NCI-H345 (cell line): ENCODE measurements at regions not wholly inside any gene's neighbourhood (a gene's known extent, or its start where the extent isn't known, plus 50 kb on each side); places are given as distances from the start of the nearest gene placed in this dataset.

ENCODE experiments used
- DNase-seq: peaks from one replicate; lab custom pipeline; 2025; lab: John Stamatoyannopoulos, UW

DNA sequence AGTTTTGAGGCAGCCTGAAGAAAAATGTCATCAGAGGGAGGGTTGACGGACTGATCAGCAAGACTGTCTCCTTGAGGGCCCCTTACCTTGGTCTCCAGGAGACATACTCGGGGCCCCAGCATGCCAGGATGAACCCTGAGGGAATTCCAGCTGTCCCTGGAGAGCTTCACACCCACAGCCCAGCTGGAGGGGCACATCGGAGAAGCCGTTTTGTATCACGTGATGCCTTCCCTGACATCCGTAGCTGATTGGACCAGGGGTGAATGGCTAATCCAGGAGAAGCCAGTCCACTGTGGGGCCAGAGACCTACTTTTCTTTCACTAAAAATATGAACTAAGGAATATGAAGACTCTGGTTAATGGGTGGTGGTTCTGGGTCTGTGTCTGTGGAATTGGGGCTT lies 86.0 kb upstream of the TP53I11 start:
- no peak for DNase-seq

DNA sequence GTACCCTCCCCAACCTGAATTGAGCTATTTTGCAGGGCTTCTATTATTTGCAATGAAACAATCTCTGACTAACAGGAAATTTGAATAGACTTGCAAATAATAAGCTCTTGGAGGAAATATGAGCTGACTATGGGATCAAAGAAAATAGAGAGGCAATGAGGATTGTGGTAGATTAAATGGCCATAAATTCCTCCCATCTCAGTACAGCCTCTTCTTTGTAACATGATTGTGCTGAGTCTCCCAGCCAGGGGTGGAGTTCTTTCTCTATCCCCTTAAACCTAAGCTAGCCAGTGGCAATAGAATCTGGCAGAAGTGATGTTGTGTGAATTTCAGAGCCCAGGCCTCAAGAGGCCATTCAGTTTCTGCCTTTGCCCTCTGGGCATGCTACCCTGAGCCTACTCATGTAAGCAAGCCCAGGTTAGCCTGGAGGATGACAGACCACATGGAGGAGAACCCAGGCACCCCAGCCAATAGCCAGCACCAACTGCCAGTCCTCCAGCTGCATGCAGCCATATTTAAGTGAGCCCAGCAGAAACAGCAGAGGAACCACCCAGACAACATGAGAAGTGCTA lies 86.8 kb upstream of the TP53I11 start:
- no peak for DNase-seq

DNA sequence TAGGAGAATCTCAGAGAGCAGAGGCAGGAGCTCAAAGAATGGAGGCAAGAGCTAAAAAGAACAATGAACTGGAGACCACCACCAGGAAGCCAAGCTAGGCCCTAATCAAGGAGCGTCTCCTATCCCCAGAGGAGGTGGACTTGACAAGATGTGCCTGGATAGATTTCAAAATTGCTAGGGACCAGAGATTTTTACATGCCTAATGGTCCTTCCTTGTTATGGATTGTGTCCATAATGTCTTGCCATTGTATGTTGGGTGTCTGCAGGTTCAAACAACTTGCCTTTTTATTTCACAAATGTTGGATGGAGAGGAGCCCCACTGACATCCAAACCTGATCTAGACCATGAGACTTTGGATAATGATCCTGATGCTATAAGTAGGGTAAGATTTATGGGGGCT lies 88.2 kb upstream of the TP53I11 start:
- no peak for DNase-seq

DNA sequence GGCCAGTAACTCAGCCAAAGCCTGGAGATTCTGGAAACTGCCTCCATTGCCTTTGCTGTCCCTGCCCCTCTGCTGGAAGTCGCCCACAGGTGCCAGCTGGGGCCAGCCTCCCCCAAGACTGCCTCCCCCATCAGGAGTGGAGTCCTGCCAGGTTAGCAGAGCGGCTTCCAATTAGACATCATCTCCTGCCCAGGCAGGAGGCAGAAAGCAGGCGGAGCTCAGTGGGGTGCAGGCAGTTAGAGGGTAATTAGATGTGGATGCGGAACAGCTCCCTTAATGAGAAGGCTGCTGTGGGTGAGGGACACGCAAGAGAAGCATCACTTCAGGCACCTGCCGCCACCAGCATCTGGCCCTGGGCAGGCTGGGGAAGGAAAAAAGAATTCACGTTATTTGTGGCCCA lies 90.9 kb upstream of the TP53I11 start:
- peak; percentile 93 for DNase-seq

DNA sequence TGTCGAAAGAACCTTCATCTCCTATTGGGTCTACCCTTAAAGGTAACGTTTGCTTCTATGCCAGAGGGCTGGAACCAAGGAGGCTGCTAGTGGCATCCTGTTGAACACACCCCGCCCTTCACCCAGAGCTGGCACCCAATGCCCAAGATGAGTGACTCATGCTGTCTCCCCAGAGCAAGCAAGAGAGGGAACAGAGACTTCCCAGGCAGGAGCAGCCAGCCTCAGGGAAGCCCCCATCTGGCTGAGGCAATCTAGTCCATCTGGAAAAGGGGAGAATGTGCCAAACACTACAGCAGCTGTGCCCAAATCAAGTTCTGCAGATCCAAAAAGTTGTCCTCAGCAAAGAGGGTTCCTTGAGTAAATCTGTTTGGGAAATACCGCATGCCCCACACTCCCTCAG lies 91.9 kb upstream of the TP53I11 start:
- DNase-seq = no peak

DNA sequence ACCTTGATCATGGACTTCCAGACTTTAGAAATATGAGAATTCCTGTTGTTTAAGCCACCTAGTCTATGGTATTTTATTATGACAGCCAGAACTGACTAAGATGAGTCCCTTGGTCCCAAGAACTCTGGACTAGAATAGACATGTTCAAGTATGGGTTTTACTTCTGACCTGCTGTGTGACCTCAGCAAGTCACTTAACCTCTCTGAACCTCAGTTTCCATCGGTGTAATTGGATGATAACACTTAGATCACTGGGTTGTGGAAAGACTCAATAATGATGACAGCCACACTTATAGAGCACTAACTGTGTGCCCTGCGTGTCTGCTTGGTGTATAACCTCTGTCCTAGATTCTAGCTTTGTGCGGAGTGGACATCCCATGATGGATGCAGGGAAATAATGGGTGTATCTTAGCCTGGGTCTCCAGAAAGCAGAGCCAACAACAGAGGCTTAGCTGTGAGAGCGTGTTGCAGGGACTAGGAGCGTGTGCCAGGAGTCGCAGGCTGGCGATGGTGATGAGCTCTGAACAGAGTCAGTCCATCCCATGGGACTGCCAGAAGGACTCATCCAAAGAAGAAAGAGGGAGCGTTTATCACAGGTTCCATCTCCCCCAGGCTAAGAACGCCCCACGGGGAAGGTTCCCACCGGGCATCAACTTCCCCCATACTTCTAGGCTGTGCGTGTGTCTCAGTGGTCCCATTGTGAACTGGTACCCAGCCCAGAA lies 93.2 kb upstream of the TP53I11 start:
- no peak for DNase-seq

DNA sequence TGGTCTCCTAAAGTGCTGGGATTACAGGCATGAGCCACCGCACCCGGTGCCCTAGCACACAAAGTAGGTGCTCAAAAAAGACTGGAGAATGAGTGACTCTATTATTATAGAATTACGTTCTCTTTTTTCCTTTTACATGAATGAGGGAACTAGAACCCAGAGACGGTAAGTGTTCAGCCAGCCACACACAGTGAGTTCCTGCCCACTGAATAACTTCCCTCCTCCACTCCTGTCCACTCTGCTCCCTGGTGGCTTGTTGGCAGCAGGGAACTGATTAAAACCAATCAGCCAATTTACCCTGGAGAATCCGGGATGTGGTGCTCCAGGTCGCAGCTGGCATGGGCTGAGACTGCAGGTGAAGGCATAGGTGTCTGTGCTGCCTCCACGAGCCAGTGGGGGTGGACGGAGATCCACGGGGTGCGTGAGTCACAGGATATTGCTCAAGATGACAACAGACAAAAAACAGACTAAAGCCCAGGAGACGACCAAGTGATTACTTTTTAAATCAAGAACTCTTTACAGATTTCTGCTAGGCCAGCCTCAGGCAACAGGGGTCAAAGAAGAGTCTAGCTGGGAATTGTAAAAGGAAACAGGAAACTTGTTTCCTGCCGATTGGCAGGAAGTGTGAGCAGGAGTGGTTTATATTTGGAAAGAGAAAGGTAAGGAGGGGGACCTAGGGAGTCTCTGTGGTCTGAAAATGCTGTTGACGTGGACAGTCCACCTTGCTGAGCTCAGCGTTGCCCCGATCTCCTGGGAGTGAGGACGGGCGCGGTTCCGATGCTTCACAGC lies 95.2 kb upstream of the TP53I11 start:
- no peak for DNase-seq

DNA sequence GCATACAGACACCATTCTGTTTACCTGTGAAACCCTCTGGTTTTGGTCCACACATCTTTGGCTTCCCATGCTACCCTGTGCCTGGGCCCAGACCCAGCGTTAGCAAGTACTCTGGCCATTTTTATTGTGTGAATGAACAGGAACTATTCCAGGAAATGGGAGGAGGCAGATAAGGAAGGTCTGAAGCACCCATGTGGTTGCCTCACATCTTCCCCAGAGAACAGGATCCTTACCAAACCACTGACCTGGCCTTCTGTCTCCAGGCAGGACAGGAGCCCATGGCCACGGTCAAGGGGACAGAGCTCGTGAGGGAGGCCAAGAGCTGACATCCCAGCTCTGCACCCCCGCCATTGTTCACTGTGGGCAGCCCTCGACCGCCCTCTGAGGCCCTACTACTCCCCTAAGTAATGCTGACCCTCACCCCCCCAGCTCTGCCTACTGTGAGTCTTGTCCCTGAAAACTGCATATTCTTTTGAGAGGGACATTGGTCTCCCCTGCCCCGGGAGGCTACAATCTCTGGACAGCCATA lies 97.7 kb upstream of the TP53I11 start:
- no peak for DNase-seq

DNA sequence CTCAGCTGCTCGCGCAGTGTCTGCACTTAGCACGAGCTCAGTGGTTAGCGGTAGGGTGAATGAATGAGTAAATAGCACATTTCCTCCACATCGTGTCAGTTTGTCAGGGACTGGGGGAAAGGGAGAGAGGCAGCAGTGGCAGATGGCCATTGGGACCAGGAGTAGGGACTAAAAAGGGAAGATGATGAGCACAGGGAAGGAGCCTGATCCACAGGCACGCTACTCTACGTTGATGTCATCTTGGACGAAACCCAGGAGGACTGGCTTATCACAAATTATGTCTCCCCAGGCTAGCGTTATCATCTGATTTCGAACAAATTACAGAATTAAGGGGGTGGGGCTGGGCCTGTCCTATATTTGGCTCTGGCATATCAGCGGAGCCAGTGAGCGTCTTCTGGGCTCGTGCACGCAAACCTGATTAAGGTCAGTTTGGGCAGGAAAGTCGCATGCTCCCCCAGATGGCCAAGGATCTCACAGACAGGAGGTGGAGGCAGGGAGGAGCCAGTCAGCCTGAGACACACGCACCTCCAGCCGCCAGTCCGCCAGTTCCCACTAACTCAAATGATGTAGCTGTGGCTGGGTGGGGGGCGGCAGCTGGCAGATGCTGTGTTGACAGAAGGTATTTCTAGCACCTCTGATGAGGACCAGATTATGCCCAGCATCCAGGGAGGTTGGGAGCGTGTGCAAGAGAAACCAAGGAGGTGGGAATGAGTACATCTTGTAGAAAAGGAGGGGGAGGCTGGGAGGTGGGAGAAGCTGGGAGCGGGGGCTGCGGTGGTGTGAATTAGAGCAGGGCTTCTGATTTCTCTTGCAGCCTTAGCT lies 97.4 kb upstream of the PRDM11 start:
- peak; percentile 27 for DNase-seq

DNA sequence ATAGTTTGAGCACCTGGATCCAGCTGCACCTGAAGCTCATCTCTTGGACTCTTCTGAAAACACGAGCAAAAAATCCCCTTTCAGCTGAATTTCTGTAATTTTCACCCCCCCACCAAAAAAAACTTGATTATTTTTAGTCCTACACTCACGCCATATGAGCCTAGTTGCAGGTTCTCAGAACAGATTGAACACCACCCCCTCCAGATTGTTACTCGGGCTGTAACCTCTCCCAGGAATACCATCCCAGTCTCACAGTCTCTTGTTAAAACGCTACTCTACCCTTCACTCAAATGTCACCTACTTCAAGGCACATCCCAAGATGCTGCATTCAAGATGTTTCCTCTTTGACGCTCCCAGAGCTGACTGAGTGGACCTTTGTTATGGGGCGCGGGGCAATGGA lies 96.3 kb upstream of the PRDM11 start:
- no peak for DNase-seq

DNA sequence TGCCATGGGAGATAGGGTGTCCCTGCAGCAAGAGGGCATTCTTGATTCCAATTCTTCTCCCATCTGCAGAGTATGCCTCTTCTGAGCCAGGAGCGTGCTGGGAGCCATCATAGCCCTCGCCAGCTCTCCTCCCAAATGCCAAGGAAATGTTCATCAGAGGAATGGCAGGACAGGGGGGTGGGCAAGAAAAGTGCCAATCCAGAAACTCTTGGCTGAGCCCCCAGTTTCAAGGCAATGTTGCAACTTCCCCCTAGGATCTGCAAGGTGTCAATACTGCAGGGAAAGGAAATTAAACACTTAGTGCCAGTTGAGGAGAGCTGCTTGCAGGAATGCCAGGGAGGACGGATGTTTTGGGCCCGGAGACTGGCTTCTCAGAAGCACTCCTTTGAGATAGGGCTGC lies 94.8 kb upstream of the PRDM11 start:
- DNase-seq = no peak

DNA sequence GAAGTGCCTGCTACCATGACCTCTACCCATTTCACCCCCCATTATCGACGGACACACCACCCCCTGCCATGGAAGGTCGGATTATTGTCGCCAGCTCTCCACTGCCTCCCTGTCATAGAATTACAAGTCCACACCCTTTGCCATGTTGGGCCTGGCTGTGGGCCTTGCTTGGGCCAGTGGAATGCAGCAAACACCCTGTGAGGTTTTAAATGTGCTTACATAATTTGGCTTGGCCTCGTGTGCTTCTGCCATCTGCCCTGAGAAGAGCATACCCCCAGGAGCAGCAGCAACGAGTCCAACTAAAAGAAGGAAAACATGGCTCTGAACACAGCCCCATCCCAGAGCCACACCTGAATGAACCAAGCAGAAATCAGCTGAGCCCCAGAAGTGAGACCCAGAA lies 94.1 kb upstream of the PRDM11 start:
- DNase-seq = no peak

DNA sequence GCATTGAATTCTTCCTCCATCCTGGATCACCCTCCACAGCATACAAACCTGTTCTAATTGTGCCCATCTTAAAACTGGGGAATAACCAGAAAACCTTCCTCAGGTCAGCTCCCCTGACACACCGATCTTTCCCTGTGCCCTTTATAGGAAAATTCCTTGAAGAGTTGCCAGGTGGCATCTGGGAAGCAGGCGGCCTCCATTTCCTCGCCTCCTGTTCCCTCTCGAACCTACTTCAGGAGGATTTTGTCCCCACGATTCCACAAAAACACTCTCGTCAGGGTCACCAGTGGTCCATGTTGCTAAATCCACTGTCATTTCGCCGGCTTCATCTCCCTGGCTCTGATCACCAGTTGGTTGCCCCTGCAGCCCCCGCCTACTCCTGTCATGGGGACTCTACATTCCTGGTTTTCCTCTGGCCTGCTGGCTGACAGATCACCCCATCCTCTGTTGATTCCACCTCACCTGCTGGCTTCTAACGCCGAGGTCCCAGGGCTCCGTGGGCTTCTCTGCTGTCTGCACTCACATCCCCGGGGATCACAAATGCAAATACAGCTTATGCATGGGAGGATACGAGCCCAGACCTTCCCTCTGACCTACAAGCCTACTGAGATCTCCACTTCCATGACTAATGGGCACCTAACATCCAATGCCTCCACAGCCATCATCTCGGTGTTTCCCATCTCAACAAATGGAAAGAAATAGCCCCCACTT lies 92.5 kb upstream of the PRDM11 start:
- DNase-seq = no peak

DNA sequence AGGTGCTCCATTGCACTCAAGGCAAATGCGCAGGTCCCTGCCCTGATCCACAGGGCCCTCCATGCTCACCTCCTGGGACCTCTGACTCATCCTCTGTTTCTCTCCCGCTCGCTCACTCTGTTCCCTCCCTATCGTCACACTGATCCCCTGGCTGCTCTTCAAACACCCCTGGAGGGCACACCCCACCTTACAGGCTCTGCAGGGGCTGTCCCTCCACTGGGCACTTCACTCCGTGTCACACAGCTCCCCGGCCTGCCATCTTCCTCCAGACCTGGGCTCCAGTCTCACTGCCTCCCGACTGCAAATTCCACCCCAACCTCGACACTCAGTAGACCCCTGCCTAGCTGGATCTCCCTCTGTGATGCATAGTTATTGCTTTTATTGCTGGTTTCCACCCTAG lies 91.5 kb upstream of the PRDM11 start:
- no peak for DNase-seq

DNA sequence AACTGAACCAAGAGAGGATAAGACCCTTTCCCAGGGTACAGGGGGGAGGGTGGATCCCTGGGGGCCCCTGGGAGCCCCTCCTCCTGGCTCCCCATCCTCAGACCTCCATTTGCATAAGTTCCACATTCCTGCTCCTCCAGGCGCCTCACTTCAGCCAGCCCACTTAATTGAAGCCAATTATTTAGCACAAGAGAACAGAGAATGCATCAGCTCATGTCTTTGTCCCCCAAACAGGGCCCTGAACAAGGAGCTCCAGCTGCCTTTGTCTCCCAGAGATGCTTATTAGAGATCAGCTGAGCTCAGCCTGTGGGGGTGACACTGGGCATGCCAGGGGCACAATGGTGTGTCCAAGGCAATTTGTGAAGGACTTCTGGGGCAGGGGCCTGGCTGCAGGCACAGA lies 89.9 kb upstream of the PRDM11 start:
- DNase-seq = no peak

DNA sequence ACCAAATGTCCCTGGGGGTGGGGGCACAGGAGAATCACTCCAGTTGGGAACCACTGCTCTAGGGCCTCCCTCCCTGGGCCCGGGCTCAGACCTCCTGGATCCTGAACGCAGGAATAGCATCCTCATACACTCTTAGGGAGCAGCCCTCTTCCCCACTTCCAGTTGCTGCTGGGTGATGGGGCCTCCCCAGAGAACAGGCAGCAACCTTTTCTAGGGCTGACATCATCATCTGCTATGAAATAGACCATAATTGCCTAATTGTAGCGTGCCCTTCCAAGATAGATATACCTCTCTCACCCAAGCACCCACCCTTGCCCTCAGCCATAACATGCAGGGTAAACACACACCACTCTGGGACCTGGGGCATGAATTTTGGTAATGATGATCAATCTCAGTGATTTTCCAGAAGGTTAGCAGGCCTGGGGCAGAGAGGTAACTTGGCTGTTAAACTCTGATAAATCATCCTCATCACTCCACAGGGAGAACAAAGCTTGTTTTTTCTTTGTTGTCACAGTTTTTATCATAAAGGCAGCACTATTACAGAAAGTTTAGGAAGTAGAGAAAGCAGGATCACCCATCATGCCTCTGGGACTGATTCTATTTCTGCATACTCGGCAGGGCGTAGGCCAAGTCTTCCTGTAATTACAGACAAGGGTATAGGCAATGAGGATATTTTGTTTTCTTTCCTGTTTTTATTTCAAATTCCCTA lies 88.3 kb upstream of the PRDM11 start:
- no peak for DNase-seq

DNA sequence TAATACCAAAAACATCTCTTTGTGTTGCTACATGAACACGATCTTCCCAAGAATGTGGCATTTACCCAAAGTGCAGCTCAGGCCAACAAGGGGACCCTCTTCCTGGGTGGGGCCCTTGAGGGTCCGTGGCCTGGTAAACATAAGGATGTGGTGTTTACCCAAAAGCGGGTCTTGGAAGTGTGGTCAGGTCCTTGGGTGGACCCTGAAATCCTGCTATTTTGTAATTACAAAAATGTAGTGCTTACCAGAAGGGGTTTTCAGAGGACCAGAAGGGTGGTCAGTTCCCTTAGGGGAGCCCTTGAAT lies 87.8 kb upstream of the PRDM11 start:
- no peak for DNase-seq

DNA sequence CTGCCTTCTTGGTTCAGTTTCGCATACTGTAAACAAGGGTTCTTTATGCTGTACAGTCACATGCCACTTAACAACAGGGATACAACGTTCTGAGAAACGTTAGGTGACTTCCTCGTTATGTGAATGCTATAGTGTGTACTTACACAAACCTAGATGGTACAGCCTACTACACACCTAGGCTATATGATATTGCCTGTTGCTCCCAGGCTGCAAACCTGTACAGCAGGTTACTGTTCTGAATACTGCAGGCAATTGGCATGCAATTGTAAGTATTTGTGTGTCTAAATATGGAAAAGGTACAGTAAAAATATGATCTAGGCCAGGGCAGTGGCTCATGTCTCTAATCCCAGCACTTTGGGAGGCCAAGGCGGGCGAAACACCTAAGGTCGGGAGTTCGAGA lies 85.7 kb upstream of the PRDM11 start:
- no peak for DNase-seq

DNA sequence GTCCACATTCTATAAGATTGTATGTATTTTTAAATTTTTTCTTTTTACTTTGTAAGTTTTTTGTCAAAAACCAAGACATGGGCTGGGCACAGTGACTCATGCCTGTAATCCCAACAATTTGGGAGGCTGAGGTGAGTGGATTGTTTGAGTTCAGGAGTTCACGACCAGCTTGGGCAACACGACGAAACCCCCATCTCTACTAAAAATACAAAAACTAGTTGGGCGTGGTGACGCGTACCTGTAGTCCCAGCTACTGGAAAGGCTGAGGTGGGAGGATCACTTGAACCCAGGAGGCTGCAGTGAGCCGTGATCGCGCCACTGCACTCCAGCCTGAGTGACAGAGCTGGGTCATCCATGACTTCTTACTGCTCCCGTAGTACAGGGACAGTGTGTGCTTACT lies 84.8 kb upstream of the PRDM11 start:
- no peak for DNase-seq

DNA sequence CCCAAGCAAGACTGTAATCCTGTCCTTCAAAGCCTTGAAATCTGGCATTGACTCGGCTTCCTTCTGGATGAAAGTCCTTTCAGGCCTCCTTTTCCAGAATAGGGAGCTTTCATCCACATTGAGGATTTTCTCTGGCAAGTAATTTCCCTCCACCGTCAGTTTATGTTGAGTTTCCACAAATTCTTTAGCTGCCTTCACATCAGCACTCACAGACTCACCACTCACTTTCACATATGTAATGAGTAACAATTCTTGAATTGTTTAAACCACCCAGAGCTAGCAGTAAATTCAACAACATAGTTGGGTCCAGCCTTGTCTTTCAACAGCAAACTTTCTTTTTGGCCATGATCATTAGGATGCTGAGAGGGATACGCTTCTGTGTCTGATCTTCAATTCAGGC lies 84.3 kb upstream of the PRDM11 start:
- no peak for DNase-seq

DNA sequence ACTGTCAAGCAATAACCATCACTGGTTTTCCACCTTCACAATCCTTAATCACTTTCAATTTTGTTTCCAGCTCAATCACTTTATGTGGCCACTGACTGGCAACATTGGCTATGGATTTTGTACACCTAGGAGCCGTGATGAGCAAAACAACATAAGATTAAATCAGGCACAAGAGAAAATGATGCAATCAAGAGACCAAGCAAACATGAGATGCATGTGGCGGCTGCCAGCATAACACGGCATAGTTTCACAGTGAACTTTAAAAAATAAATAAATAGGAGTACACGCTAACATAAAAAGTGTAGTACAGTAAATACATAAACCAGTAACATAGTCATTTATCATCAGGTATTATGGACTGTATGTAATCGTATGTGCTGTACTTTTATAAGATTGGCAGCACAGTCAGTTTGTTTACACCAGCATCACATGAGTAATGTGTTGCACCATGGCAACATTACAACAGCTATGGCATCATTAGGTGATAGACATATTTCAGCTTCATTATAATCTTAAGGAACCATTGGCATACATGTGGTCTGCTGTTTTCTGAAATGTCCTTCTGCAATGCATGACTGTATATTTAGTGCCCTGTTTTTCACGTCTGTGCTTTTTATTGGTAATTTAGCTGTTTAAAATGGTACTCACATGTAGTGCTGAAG lies 83.3 kb upstream of the PRDM11 start:
- DNase-seq = no peak
